ENCODE measurements at regions not wholly inside any gene's neighbourhood (a gene's known extent, or its start where the extent isn't known, plus 50 kb on each side); places are given as distances from the start of the nearest gene placed in this dataset.

DNA sequence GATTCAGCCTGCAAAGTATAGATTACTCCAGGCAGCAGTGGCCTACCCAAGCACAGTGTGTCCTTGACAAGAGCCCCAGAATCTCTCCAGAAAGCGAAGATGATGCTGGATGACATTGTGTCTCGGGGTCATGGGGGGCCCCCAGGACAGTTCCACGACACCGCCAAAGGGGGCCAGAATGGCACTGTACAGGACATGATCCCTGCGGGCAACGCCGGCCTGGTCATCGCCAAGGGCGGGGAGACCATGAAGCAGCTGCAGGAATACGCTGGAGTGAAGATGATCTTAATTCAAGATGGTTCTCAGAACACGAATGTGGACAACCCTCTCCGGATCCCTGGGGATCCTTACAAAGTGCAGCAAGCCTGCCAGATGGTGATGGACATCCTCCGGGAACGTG lies 107.0 kb upstream of the MTAP start:
- ChIA-PET CTCF (interaction anchor here (0.6 kb wide), 1 partner anchor 14 kb away, joined by 3 read pairs; no protein-coding TSS in a partner anchor), POLR2A (interaction anchor here (0.7 kb wide), 1 partner anchor 8 kb away, joined by 3 read pairs; no protein-coding TSS in a partner anchor)
- TF ChIP-seq, protein P1, sequence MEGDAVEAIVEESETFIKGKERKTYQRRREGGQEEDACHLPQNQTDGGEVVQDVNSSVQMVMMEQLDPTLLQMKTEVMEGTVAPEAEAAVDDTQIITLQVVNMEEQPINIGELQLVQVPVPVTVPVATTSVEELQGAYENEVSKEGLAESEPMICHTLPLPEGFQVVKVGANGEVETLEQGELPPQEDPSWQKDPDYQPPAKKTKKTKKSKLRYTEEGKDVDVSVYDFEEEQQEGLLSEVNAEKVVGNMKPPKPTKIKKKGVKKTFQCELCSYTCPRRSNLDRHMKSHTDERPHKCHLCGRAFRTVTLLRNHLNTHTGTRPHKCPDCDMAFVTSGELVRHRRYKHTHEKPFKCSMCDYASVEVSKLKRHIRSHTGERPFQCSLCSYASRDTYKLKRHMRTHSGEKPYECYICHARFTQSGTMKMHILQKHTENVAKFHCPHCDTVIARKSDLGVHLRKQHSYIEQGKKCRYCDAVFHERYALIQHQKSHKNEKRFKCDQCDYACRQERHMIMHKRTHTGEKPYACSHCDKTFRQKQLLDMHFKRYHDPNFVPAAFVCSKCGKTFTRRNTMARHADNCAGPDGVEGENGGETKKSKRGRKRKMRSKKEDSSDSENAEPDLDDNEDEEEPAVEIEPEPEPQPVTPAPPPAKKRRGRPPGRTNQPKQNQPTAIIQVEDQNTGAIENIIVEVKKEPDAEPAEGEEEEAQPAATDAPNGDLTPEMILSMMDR (IDR thresholded peaks at IDR 0.05; ENCODE audit: unreplicated experiment), result no peak
- no TSS peak for BruUV-seq (replicated peaks)
- H3K4me1 Mint-ChIP-seq (ENCODE audit: insufficient read depth, unreplicated experiment), result no peaks in the 10 kb centered on the region
- no peaks in the 10 kb centered on the region for H3K36me3 Mint-ChIP-seq (ENCODE audit: insufficient read depth, unreplicated experiment)
- intact Hi-C loops (cut with micrococcal nuclease), result no loop called here
- H3K27ac Mint-ChIP-seq (ENCODE audit: low read depth, unreplicated experiment), result no peak overlapping the region
- no peak for DNase-seq (ENCODE audit: unreplicated experiment)
- H3K9me3 Mint-ChIP-seq (ENCODE audit: unreplicated experiment), result peaks cover 10% of the 10 kb centered on the region
- H3K27me3 Mint-ChIP-seq (ENCODE audit: insufficient read depth, unreplicated experiment), result no peaks in the 10 kb centered on the region
- H3K4me3 Mint-ChIP-seq (ENCODE audit: unreplicated experiment), result no peak overlapping the region

DNA sequence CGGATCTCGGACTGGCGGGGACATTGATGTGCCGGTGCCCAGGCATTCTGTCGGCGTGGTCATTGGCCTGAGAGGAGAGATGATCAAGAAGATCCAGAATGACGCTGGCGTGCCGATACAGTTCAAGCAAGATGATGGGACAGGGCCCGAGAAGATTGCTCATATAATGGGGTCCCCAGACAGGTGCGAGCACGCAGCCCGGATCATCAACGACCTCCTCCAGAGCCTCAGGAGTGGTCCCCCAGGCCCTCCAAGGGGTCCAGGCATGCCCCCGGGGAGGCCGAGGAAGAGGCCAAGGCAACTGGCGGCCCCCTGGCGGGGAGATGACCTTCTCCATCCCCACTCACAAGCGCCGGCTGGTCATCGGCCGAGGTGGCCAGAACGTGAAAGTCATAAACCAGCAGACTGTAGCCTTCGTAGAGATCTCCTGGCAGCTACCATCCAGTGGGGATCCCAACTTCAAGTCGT lies 106.5 kb upstream of the MTAP start:
- Mint-ChIP-seq H3K9me3 (ENCODE audit: unreplicated experiment) (peaks cover 10% of the 10 kb centered on the region), H3K4me3 (ENCODE audit: unreplicated experiment) (no peak overlapping the region), H3K27ac (ENCODE audit: low read depth, unreplicated experiment) (no peak overlapping the region), H3K4me1 (ENCODE audit: insufficient read depth, unreplicated experiment) (no peaks in the 10 kb centered on the region), H3K27me3 (ENCODE audit: insufficient read depth, unreplicated experiment) (no peaks in the 10 kb centered on the region), H3K36me3 (ENCODE audit: insufficient read depth, unreplicated experiment) (no peaks in the 10 kb centered on the region)
- ChIA-PET POLR2A (no interaction called here), CTCF (no interaction called here)
- BruUV-seq (replicated peaks), result no TSS peak
- TF ChIP-seq, protein P1 (IDR thresholded peaks at IDR 0.05; ENCODE audit: unreplicated experiment), result no peak
- no peak for DNase-seq (ENCODE audit: unreplicated experiment)
- intact Hi-C loops (cut with micrococcal nuclease), result no loop called here

DNA sequence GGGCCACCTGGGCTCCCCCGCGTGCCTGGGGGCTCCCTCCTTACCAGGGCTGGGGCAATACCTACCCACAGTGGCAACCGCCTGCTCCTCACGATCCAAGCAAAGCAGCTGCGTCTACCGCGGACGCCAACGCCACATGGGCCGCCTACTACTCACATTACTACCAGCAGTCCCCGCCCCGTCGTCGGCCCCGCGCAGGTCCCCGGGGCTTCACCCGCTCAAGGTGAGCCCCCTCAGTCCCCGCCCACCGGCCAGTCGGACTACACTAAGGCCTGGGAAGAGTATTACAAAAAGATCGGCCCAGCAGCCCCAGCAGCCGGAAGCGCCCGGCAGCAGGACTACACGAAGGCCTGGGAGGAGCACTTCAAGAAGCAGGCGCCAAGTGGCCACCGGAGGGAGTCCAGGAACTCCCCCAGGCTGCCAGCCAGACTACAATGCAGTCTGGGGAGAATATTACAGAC lies 106.0 kb upstream of the MTAP start:
- no peaks in the 10 kb centered on the region for H3K36me3 Mint-ChIP-seq (ENCODE audit: insufficient read depth, unreplicated experiment)
- H3K4me3 Mint-ChIP-seq (ENCODE audit: unreplicated experiment), result no peak overlapping the region
- BruUV-seq (replicated peaks), result no TSS peak
- ChIA-PET CTCF (no interaction called here), POLR2A (no interaction called here)
- no peaks in the 10 kb centered on the region for H3K27me3 Mint-ChIP-seq (ENCODE audit: insufficient read depth, unreplicated experiment)
- no peak for DNase-seq (ENCODE audit: unreplicated experiment)
- no peaks in the 10 kb centered on the region for H3K4me1 Mint-ChIP-seq (ENCODE audit: insufficient read depth, unreplicated experiment)
- no peak overlapping the region for H3K27ac Mint-ChIP-seq (ENCODE audit: low read depth, unreplicated experiment)
- TF ChIP-seq, protein P1 (IDR thresholded peaks at IDR 0.05; ENCODE audit: unreplicated experiment), result no peak
- intact Hi-C loops (cut with micrococcal nuclease), result no loop called here
- peaks cover 7% of the 10 kb centered on the region for H3K9me3 Mint-ChIP-seq (ENCODE audit: unreplicated experiment)

DNA sequence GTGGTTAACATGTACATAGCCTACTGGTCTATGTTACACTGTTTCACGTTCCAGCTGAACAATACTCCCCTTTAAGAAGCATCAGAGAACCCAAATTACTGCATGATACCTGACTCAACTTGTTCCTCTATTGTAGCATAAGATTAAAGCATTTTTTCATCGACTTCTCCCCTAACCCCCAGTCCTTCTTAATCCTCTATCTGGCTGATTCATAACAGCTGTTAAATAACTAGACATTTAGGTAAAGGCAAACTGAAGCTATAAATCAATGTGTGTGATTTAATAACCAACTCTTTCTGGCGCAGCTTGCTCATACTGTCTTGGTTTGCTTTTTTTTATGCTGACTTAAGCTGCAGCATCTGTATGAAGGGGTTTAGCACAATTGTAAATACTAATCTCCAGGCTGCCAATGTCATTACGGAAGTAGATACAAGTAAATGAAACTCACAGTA lies 94.2 kb upstream of the MTAP start:
- Mint-ChIP-seq H3K36me3 (ENCODE audit: insufficient read depth, unreplicated experiment) (no peaks in the 10 kb centered on the region), H3K27ac (ENCODE audit: low read depth, unreplicated experiment) (no peak overlapping the region), H3K4me1 (ENCODE audit: insufficient read depth, unreplicated experiment) (peaks cover 6% of the 10 kb centered on the region), H3K4me3 (ENCODE audit: unreplicated experiment) (no peak overlapping the region), H3K27me3 (ENCODE audit: insufficient read depth, unreplicated experiment) (no peaks in the 10 kb centered on the region), H3K9me3 (ENCODE audit: unreplicated experiment) (no peaks in the 10 kb centered on the region)
- CTCF ChIA-PET, result interaction anchor here (0.6 to 2.9 kb wide), 22 partner anchors 13 to 535 kb away, joined by 3 to 26 read pairs (median 4); no protein-coding TSS in a partner anchor
- POLR2A ChIA-PET, result no interaction called here
- intact Hi-C loops (cut with micrococcal nuclease), result loop anchor here (2.0 to 5.0 kb wide), 2 partner anchors 151 to 509 kb away; no protein-coding TSS in a partner anchor
- BruUV-seq (replicated peaks), result no TSS peak
- TF ChIP-seq, protein P1 (IDR thresholded peaks at IDR 0.05; ENCODE audit: unreplicated experiment), result no peak
- DNase-seq (ENCODE audit: unreplicated experiment), result no peak
